Stimulated activated naive CD8-positive, alpha-beta T cell treated with anti-CD3 and anti-CD28 coated beads, Interleukin-15, amount 100 ng/mL, for 72 hours (primary cell): ENCODE measurements at regions not wholly inside any gene's neighbourhood (a gene's known extent, or its start where the extent isn't known, plus 50 kb on each side); places are given as distances from the start of the nearest gene placed in this dataset.

Source experiments
- ATAC-seq: fragments of 150-1000 bp; cut with Tn5 transposase; 2 replicates; pipeline ENCODE4 v1.10.0; 2021; ENCODE audit warnings: mild to moderate bottlenecking, moderate library complexity
- DNase-seq, 2 donors: peaks; one replicate each; pipeline ENCODE4 v3.0.0; 2021 to 2022
- H3K27ac Mint-ChIP-seq, 2 donors: one replicate each; pipeline ENCODE4 v1.8.0; 2022; ENCODE audit warnings: mild to moderate bottlenecking in 2 of 2, mixed read lengths in 2 of 2, moderate library complexity in 2 of 2
- H3K27me3 Mint-ChIP-seq: one replicate; pipeline ENCODE4 v1.8.0; 2022; ENCODE audit warnings: mixed read lengths
- H3K4me1 Mint-ChIP-seq: one replicate; pipeline ENCODE4 v1.8.0; 2022; ENCODE audit warnings: mild to moderate bottlenecking, mixed read lengths
- H3K4me3 Mint-ChIP-seq, 2 donors: one replicate each; pipeline ENCODE4 v1.8.0; 2022; ENCODE audit warnings: mild to moderate bottlenecking in 2 of 2, mixed read lengths in 2 of 2, moderate library complexity in 1 of 2
- H3K9me3 Mint-ChIP-seq, 2 donors: one replicate each; pipeline ENCODE4 v1.8.0; 2022; ENCODE audit warnings: mixed read lengths in 2 of 2

GRCh38 chr2:118186110-118186857 lies 98.0 kb downstream of the INSIG2 start:
- Mint-ChIP-seq H3K27ac (peak overlapping the region; percentile 99 to 100), H3K4me3 (peak overlapping the region; percentile 94 to 95), H3K27me3 (no peaks in the 10 kb centered on the region), H3K9me3 (peaks cover 0 to 5% of the 10 kb centered on the region in 2 donors), H3K4me1 (peaks cover 29% of the 10 kb centered on the region)
- DNase-seq (peak; percentile 84 to 93), ATAC-seq (peak; percentile 91)

DNA sequence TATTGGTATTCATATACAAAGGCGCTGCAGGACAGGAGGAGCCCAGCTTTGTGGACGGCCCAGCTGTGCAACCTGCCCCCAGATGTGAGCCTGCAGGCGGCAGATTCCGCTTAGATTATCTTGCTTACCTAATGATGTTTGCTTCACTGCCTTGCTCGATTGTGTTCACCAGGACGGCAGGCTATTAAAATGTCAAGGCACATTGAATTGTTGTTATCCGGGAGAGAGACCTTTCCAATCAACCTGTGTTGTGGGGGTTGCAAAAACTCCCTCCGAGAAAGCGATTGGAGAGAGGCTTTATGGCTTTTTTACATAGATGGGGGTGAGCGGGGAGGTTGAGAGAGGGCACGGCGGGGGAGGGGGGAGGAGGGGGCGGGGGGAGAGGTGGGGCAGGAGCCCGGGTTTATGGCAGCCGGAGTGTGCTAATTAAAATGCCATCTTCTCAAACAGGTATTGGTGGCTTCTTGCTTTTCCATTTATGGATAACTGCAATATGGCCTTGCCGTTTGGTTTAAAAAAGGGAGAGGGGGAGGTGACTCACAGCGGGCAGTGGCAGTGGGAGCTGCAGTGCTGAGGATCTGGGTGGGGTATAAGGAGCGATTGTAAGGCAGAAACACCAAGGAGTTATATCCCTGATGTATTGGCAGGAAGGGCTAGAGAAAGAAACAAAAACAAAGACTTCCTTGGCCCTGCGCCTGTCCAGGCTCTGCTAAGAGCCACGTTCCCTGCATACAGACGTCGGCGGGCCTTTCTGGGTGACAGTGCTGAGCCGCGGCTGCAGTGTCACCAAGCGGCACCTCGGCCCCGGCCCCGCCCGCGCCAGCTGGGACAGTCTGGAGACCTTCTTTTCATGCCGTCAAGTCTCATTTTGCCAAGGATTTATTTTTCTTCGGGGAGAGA lies 97.2 kb downstream of the INSIG2 start:
- peak overlapping the region; percentile 94 to 95 for H3K4me3 Mint-ChIP-seq
- H3K4me1 Mint-ChIP-seq = peaks cover 29% of the 10 kb centered on the region
- H3K9me3 Mint-ChIP-seq = peaks cover 0 to 5% of the 10 kb centered on the region in 2 donors
- peak; percentile 87 for ATAC-seq
- H3K27me3 Mint-ChIP-seq = no peaks in the 10 kb centered on the region
- DNase-seq = peak; percentile 48 to 72
- H3K27ac Mint-ChIP-seq = peak overlapping the region; percentile 99 to 100

DNA sequence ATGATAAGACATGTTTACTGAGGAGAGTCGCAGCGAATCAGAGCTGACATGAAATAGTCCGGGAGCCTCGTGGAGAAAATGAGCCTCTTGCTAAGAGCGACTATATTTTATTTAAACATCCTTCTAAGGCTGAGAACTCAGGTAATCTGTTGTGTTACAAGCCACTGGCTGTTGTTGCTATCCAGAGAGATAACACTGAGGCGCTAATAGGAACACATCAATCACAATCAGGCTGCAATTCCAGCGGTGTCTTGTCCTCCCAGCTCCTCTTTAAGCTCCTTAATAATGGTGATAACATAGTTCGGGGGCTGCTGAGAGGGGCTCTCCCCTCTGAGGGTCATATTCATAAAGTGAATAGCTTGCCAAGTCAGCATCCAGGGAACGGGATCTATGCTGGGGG lies 95.1 kb downstream of the INSIG2 start:
- Mint-ChIP-seq H3K9me3 (peaks cover 0 to 5% of the 10 kb centered on the region in 2 donors), H3K27me3 (no peaks in the 10 kb centered on the region), H3K27ac (no peak overlapping the region), H3K4me1 (peaks cover 27% of the 10 kb centered on the region), H3K4me3 (no peak overlapping the region)
- ATAC-seq (no peak), DNase-seq (no peak)

- Mint-ChIP-seq H3K4me3 (no peak overlapping the region), H3K27me3 (peaks cover 8% of the 10 kb centered on the region), H3K9me3 (no peaks in the 10 kb centered on the region), H3K4me1 (peaks cover 9% of the 10 kb centered on the region), H3K27ac (no peak overlapping the region)
- DNase-seq = no peak
- no peak for ATAC-seq
Measured at GRCh38 chr2:118179445-118179844, 91.2 kb downstream of the INSIG2 start.

GRCh38 chr2:118177884-118178283 lies 89.6 kb downstream of the INSIG2 start:
- no peaks in the 10 kb centered on the region for H3K9me3 Mint-ChIP-seq
- peak overlapping the region in 1 of 2 donors; percentile 66 for H3K4me3 Mint-ChIP-seq
- H3K27me3 Mint-ChIP-seq = peaks cover 8% of the 10 kb centered on the region
- peak in 1 of 2 donors; percentile 49 for DNase-seq
- H3K27ac Mint-ChIP-seq = peak overlapping the region in 1 of 2 donors; percentile 97
- H3K4me1 Mint-ChIP-seq = peaks cover 9% of the 10 kb centered on the region
- ATAC-seq = peak; percentile 79

DNA sequence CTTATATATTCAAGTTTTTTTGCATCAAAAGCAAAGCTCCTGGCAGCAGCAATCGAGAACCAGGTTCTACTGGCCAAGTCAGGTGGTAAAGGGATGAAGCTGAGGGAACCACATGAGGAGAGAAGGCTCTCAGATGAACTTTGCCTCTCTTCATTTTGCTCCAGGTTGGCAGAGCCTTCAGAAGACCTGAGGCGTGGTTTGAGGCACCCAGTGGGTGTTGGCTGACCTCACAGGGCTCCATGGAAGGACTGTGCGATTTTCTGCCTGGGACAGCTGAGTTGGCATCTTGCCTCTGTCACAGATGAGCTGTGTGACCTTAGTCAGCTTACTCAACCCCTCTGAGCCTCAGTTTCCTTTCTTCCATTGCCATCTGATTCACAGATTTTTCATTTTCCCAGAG lies 89.0 kb downstream of the INSIG2 start:
- Mint-ChIP-seq H3K9me3 (no peaks in the 10 kb centered on the region), H3K4me1 (peaks cover 9% of the 10 kb centered on the region), H3K27ac (peak overlapping the region in 1 of 2 donors; percentile 97), H3K27me3 (peaks cover 8% of the 10 kb centered on the region), H3K4me3 (peak overlapping the region in 1 of 2 donors; percentile 66)
- ATAC-seq (peak; percentile 71), DNase-seq (peak in 1 of 2 donors; percentile 59)

- ATAC-seq (peak; percentile 84), DNase-seq (peak in 1 of 2 donors; percentile 49)
- Mint-ChIP-seq H3K9me3 (no peaks in the 10 kb centered on the region), H3K4me1 (peaks cover 9% of the 10 kb centered on the region), H3K4me3 (peak overlapping the region in 1 of 2 donors; percentile 66), H3K27ac (peak overlapping the region in 1 of 2 donors; percentile 97), H3K27me3 (peaks cover 8% of the 10 kb centered on the region)
Measured at GRCh38 chr2:118176601-118177000, 88.3 kb downstream of the INSIG2 start.

- Mint-ChIP-seq H3K27me3 (peaks cover 8% of the 10 kb centered on the region), H3K27ac (no peak overlapping the region), H3K4me3 (no peak overlapping the region), H3K9me3 (no peaks in the 10 kb centered on the region), H3K4me1 (peaks cover 9% of the 10 kb centered on the region)
- ATAC-seq = no peak
- DNase-seq = no peak
Measured at GRCh38 chr2:118171546-118171945, 83.3 kb downstream of the INSIG2 start.

DNA sequence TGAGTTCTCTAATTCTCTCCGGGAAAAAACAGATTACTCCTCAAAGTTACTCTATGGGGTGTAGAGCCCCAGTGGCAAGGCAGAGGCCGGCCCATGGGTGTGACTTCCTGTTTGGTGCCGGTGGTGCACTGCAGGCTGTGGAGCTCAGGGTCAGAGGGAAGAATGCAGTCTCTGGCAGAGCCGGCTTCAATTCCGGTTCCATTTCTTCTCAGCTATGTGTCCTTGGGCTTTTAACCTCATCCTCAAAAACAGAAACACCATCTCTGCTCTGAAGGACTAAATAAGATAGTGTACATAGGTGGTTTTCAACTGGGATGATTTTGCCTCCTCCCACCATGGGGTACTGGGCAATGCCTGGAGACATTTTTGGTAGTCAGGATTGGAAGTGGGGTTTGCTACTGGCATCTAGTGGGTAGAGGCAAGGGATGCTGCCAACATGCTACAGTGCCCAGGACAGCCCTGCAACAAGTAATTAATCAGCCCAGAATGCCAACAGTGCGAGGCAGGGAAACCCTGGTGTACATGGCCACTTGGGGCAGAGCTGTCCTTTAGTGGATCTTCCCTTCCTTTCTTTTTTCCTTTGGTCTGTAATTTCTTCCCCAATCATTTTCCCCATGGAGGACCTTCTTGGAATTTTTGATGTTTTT lies 81.2 kb downstream of the INSIG2 start:
- DNase-seq = peak in 1 of 2 donors; percentile 29
- peak; percentile 93 for ATAC-seq
- Mint-ChIP-seq H3K27ac (no peak overlapping the region), H3K4me1 (peaks cover 7% of the 10 kb centered on the region), H3K4me3 (no peak overlapping the region), H3K27me3 (no peaks in the 10 kb centered on the region), H3K9me3 (peaks cover 9 to 14% of the 10 kb centered on the region in 2 donors)

DNA sequence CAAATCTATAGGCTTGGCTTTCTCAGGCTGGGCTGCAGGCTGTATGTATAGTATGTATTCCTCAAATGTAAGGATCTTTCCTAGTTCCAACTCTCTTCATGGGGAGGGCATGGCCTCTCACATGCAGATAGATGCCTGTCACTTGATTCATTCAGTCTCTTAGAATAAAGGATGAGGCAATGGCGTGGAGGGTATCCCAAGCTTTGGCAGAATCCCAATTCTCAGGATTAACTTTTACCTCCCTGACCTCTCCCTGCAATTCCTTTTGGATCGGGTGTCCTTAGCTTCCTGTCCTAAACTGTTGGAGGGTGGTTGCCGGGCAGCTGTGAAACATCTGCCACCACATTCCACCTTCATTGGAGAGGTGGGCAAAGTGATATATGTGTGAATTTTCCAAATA lies 80.3 kb downstream of the INSIG2 start:
- H3K27me3 Mint-ChIP-seq = peaks cover 7% of the 10 kb centered on the region
- DNase-seq (no peak), ATAC-seq (no peak)
- H3K4me3 Mint-ChIP-seq = no peak overlapping the region
- no peak overlapping the region for H3K27ac Mint-ChIP-seq
- peaks cover 7% of the 10 kb centered on the region for H3K4me1 Mint-ChIP-seq
- H3K9me3 Mint-ChIP-seq = peaks cover 9 to 20% of the 10 kb centered on the region in 2 donors

DNA sequence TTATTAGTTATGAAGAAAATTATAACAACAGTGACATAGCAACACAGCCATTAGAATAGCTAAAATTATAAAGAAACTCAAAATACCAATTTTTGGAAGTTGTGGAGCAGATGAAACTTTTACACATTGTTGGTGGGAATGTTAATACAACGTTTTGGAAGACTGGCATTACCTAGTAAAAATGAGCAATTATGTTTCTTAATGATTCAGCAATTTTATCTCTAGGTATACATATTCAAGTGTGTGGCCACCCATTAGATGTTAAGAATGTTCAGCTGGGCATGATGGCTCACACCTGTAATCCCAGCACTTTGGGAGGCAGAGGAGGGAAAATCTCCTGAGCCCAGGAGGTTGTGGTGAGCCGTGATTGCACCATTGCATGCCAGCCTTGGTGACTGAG lies 78.8 kb downstream of the INSIG2 start:
- DNase-seq (no peak), ATAC-seq (no peak)
- peaks cover 13 to 22% of the 10 kb centered on the region in 2 donors for H3K9me3 Mint-ChIP-seq
- H3K4me1 Mint-ChIP-seq = peaks cover 7% of the 10 kb centered on the region
- H3K27ac Mint-ChIP-seq = no peak overlapping the region
- H3K4me3 Mint-ChIP-seq = no peak overlapping the region
- H3K27me3 Mint-ChIP-seq = peaks cover 9% of the 10 kb centered on the region

- Mint-ChIP-seq H3K4me3 (no peak overlapping the region), H3K27ac (no peak overlapping the region), H3K4me1 (peaks cover 7% of the 10 kb centered on the region), H3K9me3 (peaks cover 13 to 22% of the 10 kb centered on the region in 2 donors), H3K27me3 (peaks cover 9% of the 10 kb centered on the region)
- ATAC-seq (no peak), DNase-seq (no peak)
Measured at GRCh38 chr2:118166242-118166641, 78.0 kb downstream of the INSIG2 start.

DNA sequence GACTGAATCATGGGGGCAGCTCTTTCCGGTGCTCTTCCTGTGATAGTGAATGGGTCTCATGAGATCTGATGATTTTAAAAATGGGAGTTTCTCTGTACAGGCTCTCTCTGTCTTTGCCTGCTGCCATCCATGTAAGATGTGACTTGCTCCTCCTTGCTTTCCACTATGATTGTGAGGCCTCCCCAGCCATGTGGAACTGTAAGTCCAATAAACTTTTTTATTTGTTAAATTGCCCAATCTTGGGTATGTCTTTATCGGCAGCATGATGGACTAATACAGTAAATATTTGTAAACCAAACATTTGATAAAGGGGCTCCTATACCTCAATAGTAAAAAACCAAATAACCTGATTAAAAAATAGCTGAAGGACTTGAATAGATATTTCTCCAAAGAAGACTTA lies 77.3 kb downstream of the INSIG2 start:
- Mint-ChIP-seq H3K27me3 (peaks cover 9% of the 10 kb centered on the region), H3K27ac (no peak overlapping the region), H3K4me3 (no peak overlapping the region), H3K9me3 (peaks cover 13 to 22% of the 10 kb centered on the region in 2 donors), H3K4me1 (peaks cover 7% of the 10 kb centered on the region)
- DNase-seq (no peak), ATAC-seq (no peak)
